H1 (cell line): ENCODE measurements at regions not wholly inside any gene's neighbourhood (a gene's known extent, or its start where the extent isn't known, plus 50 kb on each side); places are given as distances from the start of the nearest gene placed in this dataset.

Experiments used
- RNF2 ChIP-seq: fragments of 200-900, 300-1000 bp; sonication (generic); IDR thresholded peaks from 2 replicates; pipeline ENCODE4 v1.7.1; 2016; ENCODE audit warnings: borderline replicate concordance, low read depth, mild to moderate bottlenecking, antibody characterized with exemption, low read length; ENCODE audit not compliant: poor library complexity, severe bottlenecking; ENCODE audit errors: missing control alignments
- SIX5 ChIP-seq: IDR thresholded peaks from 2 replicates; pipeline ENCODE4 v1.6.1; 2011; ENCODE audit warnings: mild to moderate bottlenecking, low read depth, low read length
- SP1 ChIP-seq: IDR thresholded peaks from 2 replicates; pipeline ENCODE4 v1.6.1; 2011; ENCODE audit warnings: low read depth, low read length
- TAF7 ChIP-seq: optimal IDR thresholded peaks from 2 replicates; pipeline ENCODE3; 2011; ENCODE audit warnings: low read depth, mild to moderate bottlenecking, inconsistent platforms, low read length, moderate library complexity, borderline replicate concordance
- YY1 ChIP-seq: IDR thresholded peaks from 2 replicates; pipeline ENCODE4 v1.6.1; 2011; ENCODE audit warnings: low read depth, mild to moderate bottlenecking, low read length
- TF ChIP-seq, protein P1 (sequence below): IDR thresholded peaks from 2 replicates; pipeline ENCODE4 v1.6.1; 2011; ENCODE audit warnings: low read depth, mild to moderate bottlenecking, low read length; ENCODE audit not compliant: insufficient read depth

DNA sequence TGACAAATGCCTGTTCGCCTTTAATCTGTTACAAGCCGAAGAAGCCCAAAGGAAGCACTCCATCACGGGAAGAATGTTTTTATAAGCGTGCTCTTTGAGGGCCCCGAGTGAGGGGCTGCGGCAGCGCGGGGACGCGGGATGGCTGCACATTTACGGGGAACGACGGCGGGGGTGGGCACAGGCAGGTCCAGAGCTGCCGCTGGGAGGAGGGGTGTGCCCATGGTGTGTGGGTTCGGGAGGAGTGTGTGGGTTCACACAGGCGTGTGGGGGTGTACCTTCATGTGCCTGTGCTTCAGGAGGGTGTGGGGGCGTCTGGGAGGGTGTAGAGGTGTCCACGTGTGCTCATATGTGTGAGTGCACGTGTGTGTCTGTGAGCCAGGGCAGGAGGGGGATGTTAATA is 155.9 kb upstream of the ZC3H12A start (continued):
- TF ChIP-seq TAF7 (no peak), SP1 (no peak), YY1 (no peak), RNF2 (no peak), SIX5 (no peak)
- TF ChIP-seq, protein P1, sequence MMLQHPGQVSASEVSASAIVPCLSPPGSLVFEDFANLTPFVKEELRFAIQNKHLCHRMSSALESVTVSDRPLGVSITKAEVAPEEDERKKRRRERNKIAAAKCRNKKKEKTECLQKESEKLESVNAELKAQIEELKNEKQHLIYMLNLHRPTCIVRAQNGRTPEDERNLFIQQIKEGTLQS = no peak
